ENCODE measurements at regions not wholly inside any gene's neighbourhood (a gene's known extent, or its start where the extent isn't known, plus 50 kb on each side); places are given as distances from the start of the nearest gene placed in this dataset.
"Not testable (repeated sequence)": the region's sequence is repeated elsewhere in the genome, so short reads cannot be mapped to it uniquely, and the experiment has no call there.

DNA sequence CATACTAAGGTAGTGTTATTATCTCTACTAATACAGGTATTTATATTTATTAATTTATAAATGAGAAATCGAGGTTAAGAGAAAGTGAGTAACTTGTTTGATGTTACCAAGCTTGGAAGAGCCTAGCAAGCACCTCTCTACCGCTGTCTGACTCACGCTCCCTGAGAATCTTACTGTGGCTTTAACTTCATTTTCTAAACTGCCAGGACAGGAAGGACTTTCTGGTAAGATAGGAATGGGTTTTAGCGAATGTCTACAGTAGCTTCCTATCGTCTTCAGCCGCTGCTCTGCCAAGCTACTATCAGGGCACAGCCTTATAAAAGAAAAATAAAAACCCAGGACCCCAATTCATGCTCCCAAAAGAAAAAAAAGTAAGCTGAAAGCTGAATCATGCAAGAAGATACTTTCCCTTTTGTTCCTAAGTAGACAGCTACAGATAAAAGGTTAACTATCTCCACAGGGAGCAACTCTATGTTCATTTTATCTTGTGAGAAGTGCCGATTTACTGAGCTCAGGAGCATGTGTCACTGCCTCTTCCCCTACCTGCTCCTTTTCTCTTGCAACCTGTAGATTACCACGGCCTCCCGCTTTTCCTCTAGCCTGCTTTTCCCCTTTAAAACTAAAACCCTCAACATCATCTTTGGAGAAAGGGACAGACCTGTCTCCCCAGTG lies 60.2 kb downstream of the THNSL1 start:
- no peak for DNase-seq (ENCODE audit: low read depth in 3 of 3, low spot score in 1 of 3)

GRCh38 chr10:25078658-25079431 lies 62.4 kb downstream of the THNSL1 start:
- no peak for DNase-seq (ENCODE audit: low read depth in 3 of 3, low spot score in 1 of 3)

GRCh38 chr10:25080880-25081581 lies 64.6 kb downstream of the THNSL1 start:
- DNase-seq (ENCODE audit: low read depth in 3 of 3, low spot score in 1 of 3): peak; percentile 3 to 27 (median 18)

GRCh38 chr10:25082276-25083204 lies 66.1 kb downstream of the THNSL1 start:
- no peak for DNase-seq (ENCODE audit: low read depth in 3 of 3, low spot score in 1 of 3)

GRCh38 chr10:25083546-25084111 lies 67.2 kb downstream of the THNSL1 start:
- DNase-seq (ENCODE audit: low read depth in 3 of 3, low spot score in 1 of 3): no peak

DNA sequence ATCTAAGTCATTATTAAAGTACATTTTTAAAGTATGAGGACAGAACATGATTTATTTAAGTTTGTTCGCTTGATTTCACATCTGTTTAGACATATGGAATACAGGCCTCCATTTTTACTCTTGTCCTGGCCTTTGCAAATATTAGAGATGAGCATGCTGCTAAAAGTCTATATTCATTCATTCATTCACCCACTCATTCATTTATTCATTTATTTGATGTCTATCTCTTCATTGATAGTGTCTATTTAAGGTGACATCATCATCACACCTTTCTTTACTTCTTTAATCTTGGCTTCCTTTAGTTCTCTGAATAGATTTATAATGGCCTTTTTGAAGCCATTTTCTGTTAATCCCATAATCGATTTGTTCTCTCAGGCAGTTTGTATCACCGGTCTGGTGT lies 68.0 kb downstream of the THNSL1 start:
- DNase-seq (ENCODE audit: low read depth in 3 of 3, low spot score in 1 of 3): no peak

DNA sequence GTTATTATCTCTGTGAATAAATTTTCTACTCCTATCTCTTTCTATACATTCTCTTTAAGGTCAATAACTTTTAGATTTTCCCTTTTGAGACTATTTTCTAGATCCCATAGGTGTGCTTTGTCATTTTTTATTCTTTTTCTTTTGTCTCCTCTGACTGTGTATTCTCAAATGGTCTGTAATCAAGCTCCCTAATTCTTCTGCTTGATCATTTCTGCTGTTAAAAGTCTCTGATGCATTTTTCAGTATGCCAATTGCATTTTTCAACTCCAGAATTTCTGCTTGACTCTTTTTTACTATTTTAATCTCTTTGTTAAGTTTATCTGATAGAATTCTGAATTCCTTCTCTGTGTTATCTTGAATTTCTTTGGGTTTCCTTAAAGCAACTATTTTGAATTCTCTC lies 78.2 kb downstream of the THNSL1 start:
- no peak for DNase-seq (ENCODE audit: low read depth in 3 of 3, low spot score in 1 of 3)

DNA sequence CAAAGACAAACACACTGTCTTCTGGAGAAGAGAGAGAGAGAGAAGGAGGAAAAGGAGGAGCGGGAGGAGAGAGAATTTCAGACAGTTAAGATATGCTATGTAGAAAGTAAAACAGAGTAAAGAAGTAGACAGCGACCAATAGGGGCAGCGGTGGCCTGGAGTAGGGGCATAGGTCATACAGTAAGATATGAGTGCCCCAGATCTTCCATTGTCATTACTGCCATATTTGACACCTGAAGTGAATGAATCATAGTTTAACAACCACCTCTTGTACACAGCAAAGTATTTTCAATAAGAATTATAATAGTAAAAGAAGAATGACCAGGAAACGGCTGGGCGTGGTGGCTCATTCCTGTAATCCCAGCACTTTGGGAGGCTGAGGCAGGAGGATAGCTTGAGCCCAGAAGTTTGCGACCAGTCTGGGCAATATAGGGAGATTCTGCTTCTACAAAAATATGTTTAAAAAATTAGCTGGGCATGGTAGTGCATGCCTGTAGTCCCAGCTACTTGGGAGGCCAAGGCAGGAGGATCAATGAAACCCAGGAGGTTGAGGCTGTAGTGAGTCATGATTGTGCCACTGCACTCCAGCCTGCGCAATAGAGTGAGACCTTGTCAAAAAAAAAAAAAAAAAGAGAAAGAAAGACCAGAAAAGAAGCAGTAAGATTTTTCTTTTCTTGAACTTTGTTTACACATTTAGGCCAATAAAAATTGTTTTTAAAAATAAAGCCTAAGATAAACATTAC lies 77.0 kb upstream of the GPR158 start:
- no peak for DNase-seq (ENCODE audit: low read depth in 3 of 3, low spot score in 1 of 3)

DNA sequence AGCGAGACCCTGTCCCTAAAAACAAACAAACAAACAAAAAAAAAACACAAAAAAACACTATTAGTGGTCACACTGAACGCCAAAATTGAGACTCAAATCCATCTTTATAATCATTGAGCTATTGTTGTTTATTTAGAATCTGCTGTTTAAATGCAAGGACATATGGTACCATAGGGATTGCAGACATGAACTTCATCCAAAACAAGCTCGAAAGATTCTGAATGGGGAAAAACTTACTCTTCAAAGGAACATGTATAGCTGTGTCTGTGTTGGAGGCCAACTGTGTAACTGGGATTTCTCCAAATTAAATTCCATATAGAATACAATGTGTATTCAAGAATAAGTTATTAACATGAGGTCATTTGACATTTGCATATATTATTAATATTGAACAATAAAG lies 74.7 kb upstream of the GPR158 start:
- no peak for DNase-seq (ENCODE audit: low read depth in 3 of 3, low spot score in 1 of 3)

DNA sequence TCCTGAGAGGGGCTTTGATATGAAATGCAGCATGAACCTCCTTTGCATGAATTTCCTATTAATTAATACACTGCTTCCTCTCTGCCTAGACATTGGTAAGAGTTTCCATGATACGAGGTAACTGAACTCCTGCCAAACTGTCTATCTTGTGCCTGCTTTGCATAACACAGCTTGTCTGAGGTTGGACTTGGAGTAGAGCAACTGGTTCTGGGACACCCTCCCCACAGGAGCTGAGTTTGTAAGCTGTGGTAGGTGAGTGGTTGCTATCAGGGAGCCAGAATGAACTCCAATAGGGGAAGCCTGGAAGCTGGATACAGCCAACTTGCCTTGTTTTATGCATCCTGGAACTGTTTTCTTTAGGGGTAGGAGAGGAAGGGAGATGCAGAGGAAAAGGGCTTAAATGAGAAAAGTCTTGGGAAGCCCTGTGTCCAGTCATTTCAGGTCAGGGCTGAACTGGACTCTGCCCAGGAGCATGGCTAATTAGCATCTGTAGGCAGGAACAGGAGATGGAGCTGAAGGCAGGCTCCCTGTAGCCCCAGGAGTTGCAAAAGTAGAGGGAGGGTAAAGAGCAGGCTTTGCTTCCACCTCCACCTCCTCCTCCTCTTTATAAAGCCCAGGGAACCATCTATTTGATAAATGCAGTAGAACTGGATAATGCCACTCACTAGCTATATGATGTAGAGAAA lies 73.2 kb upstream of the GPR158 start:
- no peak for DNase-seq (ENCODE audit: low read depth in 3 of 3, low spot score in 1 of 3)

GRCh38 chr10:25102147-25102822 lies 72.5 kb upstream of the GPR158 start:
- no peak for DNase-seq (ENCODE audit: low read depth in 3 of 3, low spot score in 1 of 3)

DNA sequence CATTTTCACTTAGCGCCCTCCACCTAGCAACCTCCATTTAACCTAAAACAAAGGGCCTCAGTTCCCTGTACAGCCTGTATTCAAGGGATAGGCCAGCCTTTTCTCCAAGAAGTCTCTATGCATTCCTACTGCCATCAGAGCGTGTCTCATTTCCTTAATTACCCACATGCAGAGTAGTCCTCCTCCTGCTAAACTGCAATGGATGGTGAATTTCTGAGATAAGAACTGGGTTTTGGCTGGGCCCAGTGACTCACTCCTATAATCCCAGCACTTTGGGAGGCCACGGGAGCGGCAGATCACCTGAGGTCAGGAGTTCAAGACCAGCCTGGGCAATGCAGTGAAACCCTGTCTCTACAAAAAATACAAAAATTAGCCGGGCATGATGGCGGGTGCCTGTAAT lies 71.1 kb upstream of the GPR158 start:
- DNase-seq (ENCODE audit: low read depth in 3 of 3, low spot score in 1 of 3): no peak

GRCh38 chr10:25104441-25104840 lies 70.4 kb upstream of the GPR158 start:
- no peak for DNase-seq (ENCODE audit: low read depth in 3 of 3, low spot score in 1 of 3)

GRCh38 chr10:25105262-25105661 lies 69.5 kb upstream of the GPR158 start:
- no peak for DNase-seq (ENCODE audit: low read depth in 3 of 3, low spot score in 1 of 3)

GRCh38 chr10:25105743-25106260 lies 69.0 kb upstream of the GPR158 start:
- DNase-seq (ENCODE audit: low read depth in 3 of 3, low spot score in 1 of 3): no peak

- DNase-seq (ENCODE audit: low read depth in 3 of 3, low spot score in 1 of 3): no peak
Observed at GRCh38 chr10:25107756-25108155, 67.0 kb upstream of the GPR158 start.

- DNase-seq (ENCODE audit: low read depth in 3 of 3, low spot score in 1 of 3): not testable (repeated sequence)
Observed at GRCh38 chr10:25109896-25110295, 64.9 kb upstream of the GPR158 start.

GRCh38 chr10:25112016-25112415 lies 62.8 kb upstream of the GPR158 start:
- no peak for DNase-seq (ENCODE audit: low read depth in 3 of 3, low spot score in 1 of 3)

Data from stimulated activated CD4-positive, alpha-beta T cell treated with anti-CD3 and anti-CD28 coated beads, TNF-alpha, amount 100 ng/mL, for 1 hour (primary cell).